Small intestine (tissue), 7 donors: ENCODE measurements at regions not wholly inside any gene's neighbourhood (a gene's known extent, or its start where the extent isn't known, plus 50 kb on each side); places are given as distances from the start of the nearest gene placed in this dataset.
"Not testable (repeated sequence)": the region's sequence is repeated elsewhere in the genome, so short reads cannot be mapped to it uniquely, and the experiment has no call there.

ENCODE experiments used
- DNase-seq, 2 donors: peaks; one replicate each; pipeline versions ENCODE4 v3.0.0 to v3.0.0-alpha.2; 2013
- FAIRE-seq: peaks from 2 replicates; lab custom pipeline; 2012; peaks lifted over from hg19 to GRCh38; lab: Jason Lieb, UNC
- H3K27ac ChIP-seq, 3 donors: one replicate each; pipeline ENCODE4 v1.5.1; 2013; ENCODE audit warnings: low read length in 2 of 3, mild to moderate bottlenecking in 2 of 3, control low read depth in 1 of 3, inconsistent platforms in 1 of 3, low read depth in 1 of 3, moderate library complexity in 1 of 3
- H3K27me3 ChIP-seq, 3 donors: one replicate each; pipeline ENCODE4 v1.6.1; 2013; ENCODE audit warnings: low read length in 3 of 3, inconsistent platforms in 1 of 3; ENCODE audit not compliant: control insufficient read depth in 3 of 3, insufficient read depth in 3 of 3
- H3K36me3 ChIP-seq, 3 donors: one replicate each; pipeline ENCODE4 v1.6.1; 2013; ENCODE audit warnings: low read length in 3 of 3, inconsistent platforms in 1 of 3, low read depth in 1 of 3, mild to moderate bottlenecking in 1 of 3, moderate library complexity in 1 of 3; ENCODE audit not compliant: control insufficient read depth in 3 of 3, insufficient read depth in 2 of 3
- H3K4me1 ChIP-seq, 3 donors: one replicate each; pipeline ENCODE4 v1.6.1; 2013; ENCODE audit warnings: low read length in 2 of 3, inconsistent platforms in 1 of 3, low read depth in 1 of 3, mild to moderate bottlenecking in 1 of 3, moderate library complexity in 1 of 3; ENCODE audit not compliant: control insufficient read depth in 3 of 3, insufficient read depth in 2 of 3
- H3K4me3 ChIP-seq, 3 donors: one replicate each; pipeline ENCODE4 v1.5.1; 2013; ENCODE audit warnings: low read length in 3 of 3, control low read depth in 1 of 3, inconsistent platforms in 1 of 3, low read depth in 1 of 3, mild to moderate bottlenecking in 1 of 3, moderate library complexity in 1 of 3
- H3K9me3 ChIP-seq, 2 donors: one replicate each; pipeline ENCODE4 v1.6.1; 2013; ENCODE audit warnings: low read depth in 1 of 2, low read length in 1 of 2; ENCODE audit not compliant: control insufficient read depth in 2 of 2, insufficient read depth in 1 of 2
- WGBS, 3 donors: extraction: QIAGEN DNeasy Blood & Tissue Kit; methylation state at CpG; one replicate each; pipeline ENCODE4 v1.1.7; 2013; 5-methylcytosine and 5-hydroxymethylcytosine counted together
- donor health status: healthy with polysubstance abuse.
- donor health status: control.
- donor health status: control.
- donor health status: Bipolar disorder and iron deficiency.
- donor health status: healthy.

DNA sequence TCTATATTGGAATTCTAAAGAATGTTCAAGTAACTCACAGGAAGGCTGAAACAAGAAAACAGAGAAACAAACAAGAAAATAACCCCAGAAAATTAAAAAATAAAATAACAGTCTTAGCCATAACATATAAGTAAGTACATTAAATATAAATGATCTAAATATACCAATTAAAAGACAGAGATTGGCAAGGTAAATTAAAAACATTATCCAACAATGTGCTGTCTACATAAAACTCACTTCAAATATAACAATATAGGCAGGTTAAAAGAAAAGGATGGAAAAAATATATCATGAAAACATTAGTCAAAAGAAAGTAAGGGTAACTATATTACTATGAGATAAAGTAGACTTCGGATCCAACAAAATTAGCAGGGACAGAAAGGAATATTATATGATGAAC lies 98.1 kb upstream of the NANOS1 start:
- H3K4me3 ChIP-seq, result no peak overlapping the region
- H3K9me3 ChIP-seq, result no peaks in the 10 kb centered on the region
- no peaks in the 10 kb centered on the region for H3K36me3 ChIP-seq
- peak; percentile 51 for FAIRE-seq
- no peak overlapping the region for H3K27ac ChIP-seq
- DNase-seq, result no peak
- no peaks in the 10 kb centered on the region for H3K4me1 ChIP-seq
- H3K27me3 ChIP-seq, result no peaks in the 10 kb centered on the region
- WGBS, 3 donors, result 88 to 93% (median 89%) methylated on average over 1 of the region's 1 CpG

GRCh38 chr10:118932154-118932553 lies 97.4 kb upstream of the NANOS1 start:
- H3K9me3 ChIP-seq, FAIRE-seq, H3K36me3 ChIP-seq, DNase-seq, H3K4me3 ChIP-seq, H3K27me3 ChIP-seq, H3K27ac ChIP-seq, H3K4me1 ChIP-seq: not testable (repeated sequence)
- 84 to 96% (median 95%) methylated on average over 1 of the region's 1 CpG for WGBS, 3 donors

- no peaks in the 10 kb centered on the region for H3K36me3 ChIP-seq
- no peak overlapping the region for H3K4me3 ChIP-seq
- H3K27ac ChIP-seq, result no peak overlapping the region
- no peak for DNase-seq
- H3K27me3 ChIP-seq, result no peaks in the 10 kb centered on the region
- H3K9me3 ChIP-seq, result no peaks in the 10 kb centered on the region
- FAIRE-seq, result no peak
- WGBS, 3 donors, result 89 to 95% (median 91%) methylated on average over 3 of the region's 3 CpGs
- H3K4me1 ChIP-seq, result no peaks in the 10 kb centered on the region
Observed at GRCh38 chr10:118937226-118937625, 92.3 kb upstream of the NANOS1 start.

DNA sequence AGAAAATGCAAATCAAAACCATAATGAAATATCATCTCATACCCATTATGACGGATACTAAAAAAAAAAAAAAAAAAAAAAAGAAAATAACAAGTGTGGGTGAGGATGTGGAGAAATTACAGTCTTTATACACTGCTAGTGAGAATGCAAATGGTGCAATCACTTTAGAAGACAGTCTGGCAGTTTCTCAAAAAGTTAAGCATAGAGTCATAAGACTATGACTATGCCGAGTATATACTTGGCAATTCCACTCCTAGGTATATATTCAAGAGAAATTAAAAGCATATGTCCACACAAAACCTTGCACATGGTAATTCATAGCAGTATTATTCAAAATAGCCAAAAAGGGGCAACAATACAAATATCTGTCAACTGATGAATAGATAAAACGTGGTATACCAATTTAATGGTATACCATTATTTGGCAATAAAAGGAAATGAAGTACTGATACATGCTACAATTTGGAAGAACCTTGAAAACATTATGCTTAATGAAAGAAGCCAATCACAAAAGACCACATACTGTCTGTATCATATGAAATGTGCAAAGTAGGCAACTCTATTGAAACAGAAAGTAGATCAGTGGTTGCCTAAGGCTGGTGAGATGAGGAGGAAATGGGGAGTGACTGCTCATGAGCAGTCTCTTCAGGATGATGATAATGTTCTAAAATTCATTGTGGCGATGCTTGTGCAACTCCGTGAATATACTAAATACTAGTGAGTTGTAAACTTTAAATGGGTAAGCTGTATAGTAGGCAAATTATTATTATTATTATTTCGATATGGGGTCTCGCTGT lies 90.1 kb upstream of the NANOS1 start:
- DNase-seq (no peak), FAIRE-seq (no peak)
- H3K4me3 ChIP-seq, result no peak overlapping the region
- H3K4me1 ChIP-seq, result no peaks in the 10 kb centered on the region
- H3K36me3 ChIP-seq, result no peaks in the 10 kb centered on the region
- no peaks in the 10 kb centered on the region for H3K9me3 ChIP-seq
- H3K27me3 ChIP-seq, result no peaks in the 10 kb centered on the region
- 71 to 84% (median 84%) methylated on average over 7 of the region's 7 CpGs for WGBS, 3 donors
- H3K27ac ChIP-seq, result no peak overlapping the region

DNA sequence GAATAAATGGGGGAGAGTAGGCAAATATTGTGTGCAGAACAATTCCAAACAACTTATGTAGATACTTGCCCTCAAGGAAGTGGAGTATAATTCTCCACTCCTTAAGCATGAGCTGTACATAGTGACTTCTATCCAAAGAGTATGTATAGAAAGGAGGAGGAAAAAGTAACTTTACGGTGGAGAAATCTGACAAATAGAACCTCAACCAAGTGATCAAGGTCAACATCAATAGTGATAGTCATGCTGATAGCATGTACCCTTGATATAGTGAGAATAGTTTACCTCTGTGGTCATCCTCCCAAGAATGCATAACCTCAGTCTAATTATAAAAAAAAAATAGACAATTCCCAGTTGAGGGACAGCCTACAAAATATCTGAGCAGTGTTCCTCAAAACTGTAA lies 89.1 kb upstream of the NANOS1 start:
- no peaks in the 10 kb centered on the region for H3K36me3 ChIP-seq
- H3K9me3 ChIP-seq, result no peaks in the 10 kb centered on the region
- DNase-seq (no peak), FAIRE-seq (no peak)
- H3K27me3 ChIP-seq, result no peaks in the 10 kb centered on the region
- 78 to 87% (median 79%) methylated on average over 1 of the region's 1 CpG for WGBS, 3 donors
- no peaks in the 10 kb centered on the region for H3K4me1 ChIP-seq
- no peak overlapping the region for H3K4me3 ChIP-seq
- H3K27ac ChIP-seq, result no peak overlapping the region

DNA sequence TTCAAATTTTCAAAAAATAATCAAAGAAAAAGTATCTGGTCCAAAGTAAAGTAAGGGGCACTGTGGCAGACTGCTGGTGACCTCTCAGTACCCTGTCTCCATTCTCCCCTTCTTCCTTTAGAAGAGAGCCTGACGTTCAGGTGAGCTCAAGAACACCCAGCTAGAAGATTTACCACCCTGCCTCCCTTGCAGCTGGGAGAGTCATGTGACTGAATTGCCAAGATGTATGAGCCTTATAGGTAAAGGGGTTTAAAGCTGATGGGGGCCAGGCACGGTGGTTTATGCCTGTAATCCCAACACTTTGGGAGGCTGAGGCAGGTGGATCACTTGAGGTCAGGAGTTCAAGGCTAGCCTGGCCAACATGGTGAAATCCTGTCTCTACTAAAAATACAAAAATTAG lies 86.3 kb upstream of the NANOS1 start:
- H3K4me3 ChIP-seq, result no peak overlapping the region
- DNase-seq, result no peak
- FAIRE-seq, result no peak
- no peaks in the 10 kb centered on the region for H3K27me3 ChIP-seq
- no peaks in the 10 kb centered on the region for H3K36me3 ChIP-seq
- no peaks in the 10 kb centered on the region for H3K4me1 ChIP-seq
- WGBS, 3 donors, result 30 to 63% (median 62%) methylated on average over 2 of the region's 2 CpGs
- no peaks in the 10 kb centered on the region for H3K9me3 ChIP-seq
- H3K27ac ChIP-seq, result no peak overlapping the region

DNA sequence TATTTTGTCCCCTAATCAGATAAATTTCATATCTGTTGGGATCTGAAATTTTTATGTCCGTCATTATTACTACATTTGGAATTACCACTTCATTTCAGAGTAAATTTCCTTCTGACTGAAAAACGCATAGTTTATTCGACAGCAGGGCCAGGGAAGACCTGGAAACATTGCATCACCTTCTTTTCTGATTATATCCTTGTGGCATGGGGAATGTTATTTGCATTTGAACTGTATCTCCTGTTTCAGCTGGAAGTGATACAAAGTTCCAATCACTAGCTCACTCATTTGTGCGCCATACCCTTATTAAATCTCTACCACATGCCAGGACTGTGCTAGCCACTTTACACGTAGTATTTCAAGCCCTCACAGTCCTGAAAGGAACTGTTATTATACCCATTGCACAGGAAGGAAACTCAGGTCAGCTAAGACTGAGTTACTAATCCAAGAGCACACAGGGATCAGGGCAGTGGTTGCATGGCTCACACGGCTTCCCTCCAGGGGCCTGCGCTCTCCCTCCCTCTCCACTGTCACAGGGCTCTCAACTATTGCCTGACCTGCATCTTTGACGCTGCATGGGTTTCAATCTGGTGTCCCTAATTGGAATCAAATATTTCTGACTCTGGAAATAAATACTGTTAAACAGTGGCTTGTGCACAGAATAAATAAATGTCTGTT lies 84.4 kb upstream of the NANOS1 start:
- 78 to 81% (median 80%) methylated on average over 8 of the region's 8 CpGs for WGBS, 3 donors
- Histone ChIP-seq H3K4me3 (no peak overlapping the region), H3K9me3 (no peaks in the 10 kb centered on the region), H3K36me3 (no peaks in the 10 kb centered on the region), H3K27ac (no peak overlapping the region), H3K4me1 (no peaks in the 10 kb centered on the region), H3K27me3 (no peaks in the 10 kb centered on the region)
- DNase-seq, result no peak
- FAIRE-seq, result no peak

GRCh38 chr10:118948786-118949185 lies 80.7 kb upstream of the NANOS1 start:
- FAIRE-seq (no peak), DNase-seq (no peak)
- no peaks in the 10 kb centered on the region for H3K9me3 ChIP-seq
- H3K36me3 ChIP-seq, result no peaks in the 10 kb centered on the region
- no peaks in the 10 kb centered on the region for H3K4me1 ChIP-seq
- no peak overlapping the region for H3K4me3 ChIP-seq
- no peaks in the 10 kb centered on the region for H3K27me3 ChIP-seq
- no peak overlapping the region for H3K27ac ChIP-seq
- 55 to 72% (median 67%) methylated on average over 3 of the region's 3 CpGs for WGBS, 3 donors
